ENCODE measurements at regions not wholly inside any gene's neighbourhood (a gene's known extent, or its start where the extent isn't known, plus 50 kb on each side); places are given as distances from the start of the nearest gene placed in this dataset.

DNA sequence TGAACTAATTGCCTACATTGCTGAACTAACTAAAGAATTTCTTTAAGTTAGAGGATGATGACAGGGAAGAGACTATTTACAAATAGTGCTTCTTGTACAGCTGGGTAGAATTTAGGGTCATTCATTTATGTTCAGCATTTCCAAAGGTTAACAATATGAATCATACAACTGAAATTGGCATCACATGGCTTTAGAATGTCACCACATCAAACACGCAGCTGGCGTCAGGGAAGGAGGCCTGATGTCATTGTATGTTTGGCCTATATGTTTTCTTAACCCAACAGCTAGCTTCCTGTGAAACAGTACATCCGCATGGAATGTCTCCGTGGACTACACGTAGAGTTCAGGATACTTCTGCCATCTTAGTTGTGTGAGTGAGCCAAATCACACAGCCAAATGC lies 99.0 kb upstream of the TNFSF11 start:
- intact Hi-C loops (cut with micrococcal nuclease), result loop anchor here (5.0 kb wide), 2 partner anchors 83 to 193 kb away; no protein-coding TSS in a partner anchor

GRCh38 chr13:42477596-42478190 lies 96.3 kb upstream of the TNFSF11 start:
- intact Hi-C loops (cut with micrococcal nuclease), result loop anchor here (1.0 to 5.0 kb wide), 4 partner anchors 85 to 195 kb away; no protein-coding TSS in a partner anchor

- intact Hi-C loops (cut with micrococcal nuclease), result loop anchor here (1.0 to 5.0 kb wide), 4 partner anchors 86 to 196 kb away; no protein-coding TSS in a partner anchor
Measured at GRCh38 chr13:42478531-42479156, 95.3 kb upstream of the TNFSF11 start.

- intact Hi-C loops (cut with micrococcal nuclease), result no loop called here
Measured at GRCh38 chr13:42484386-42484785, 89.6 kb upstream of the TNFSF11 start.

DNA sequence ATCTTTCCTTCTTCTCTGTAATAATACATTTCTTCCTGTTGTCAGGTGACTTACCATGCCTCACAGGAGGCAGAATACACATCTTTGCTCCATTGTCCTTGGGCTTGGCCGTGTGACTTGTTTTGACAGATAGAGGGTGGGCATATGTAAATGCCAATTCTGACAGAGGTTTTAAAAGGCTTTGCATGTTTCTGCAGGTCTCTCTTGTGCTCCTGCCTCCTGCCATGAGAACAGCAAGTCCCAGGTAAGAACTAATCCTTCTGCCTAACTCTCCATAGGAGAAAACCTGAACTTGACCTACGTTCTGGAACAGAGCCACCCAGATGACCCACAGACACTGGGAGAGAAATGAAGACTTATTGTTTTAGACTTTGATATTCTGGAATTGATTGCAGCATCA lies 88.7 kb upstream of the TNFSF11 start:
- intact Hi-C loops (cut with micrococcal nuclease), result no loop called here

- intact Hi-C loops (cut with micrococcal nuclease), result no loop called here
Measured at GRCh38 chr13:42486711-42487198, 87.2 kb upstream of the TNFSF11 start.

DNA sequence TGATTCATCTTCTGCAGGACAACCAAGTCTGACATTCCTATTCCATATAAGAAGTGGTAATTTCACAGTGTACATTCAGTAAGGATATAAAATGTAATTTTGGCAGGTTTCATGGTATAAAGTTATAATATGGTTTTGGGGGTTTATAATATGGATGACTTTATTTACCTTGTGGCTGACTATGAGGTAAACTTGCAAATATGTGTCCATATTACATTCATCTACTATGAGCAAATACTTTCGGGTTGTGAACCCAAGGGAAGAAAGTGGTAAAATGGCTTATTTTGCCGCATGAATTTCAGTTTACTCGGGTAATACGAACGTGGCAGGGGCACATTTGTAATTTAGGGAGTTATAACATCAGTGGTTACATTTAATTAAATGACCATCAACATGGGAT lies 86.7 kb upstream of the TNFSF11 start:
- intact Hi-C loops (cut with micrococcal nuclease), result no loop called here

- intact Hi-C loops (cut with micrococcal nuclease), result no loop called here
Measured at GRCh38 chr13:42490676-42491075, 83.3 kb upstream of the TNFSF11 start.

DNA sequence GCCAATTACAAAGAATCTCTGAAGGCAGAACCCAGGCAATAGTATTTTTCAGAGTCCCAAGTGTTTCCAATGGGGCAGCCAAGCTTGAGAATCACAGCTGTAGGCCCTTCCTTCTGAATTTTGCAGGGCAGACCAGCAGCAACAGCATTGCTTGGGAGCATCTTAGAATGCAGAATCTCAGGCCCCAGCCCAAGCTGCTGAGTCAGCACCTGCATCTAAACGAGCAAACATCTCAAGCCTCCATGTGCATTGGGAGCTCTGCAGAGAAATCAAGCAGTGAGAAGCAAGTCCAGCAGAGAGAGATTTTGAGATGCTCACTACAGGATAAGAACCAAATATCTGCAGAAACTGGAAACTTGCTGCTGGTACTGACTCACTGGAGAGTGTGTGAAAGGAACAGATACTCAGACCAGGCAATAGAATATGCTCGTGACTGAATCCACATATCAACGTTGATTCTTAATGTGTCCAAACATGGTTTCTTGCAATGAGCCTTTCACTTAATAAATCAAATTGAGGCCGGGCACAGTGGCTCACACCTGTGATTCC lies 81.5 kb upstream of the TNFSF11 start:
- intact Hi-C loops (cut with micrococcal nuclease), result no loop called here

DNA sequence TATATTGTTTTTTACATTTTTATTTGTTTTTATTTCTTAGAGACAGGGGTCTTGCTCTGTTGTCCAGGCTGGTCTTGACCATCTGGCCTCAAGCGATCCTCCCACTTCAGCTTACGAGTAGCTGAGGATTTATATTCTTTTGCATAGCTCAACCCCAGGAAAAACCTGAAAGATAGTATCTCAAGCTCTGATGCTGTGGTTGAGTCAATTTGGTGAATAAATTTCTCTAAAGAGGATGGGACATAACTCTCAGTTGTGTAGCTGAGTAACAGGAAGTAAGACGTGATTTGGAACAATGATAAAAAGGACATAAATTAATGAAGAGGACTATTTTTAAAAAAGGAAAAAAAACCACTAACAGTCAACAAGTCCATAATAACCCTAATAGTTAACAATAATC lies 79.8 kb upstream of the TNFSF11 start:
- intact Hi-C loops (cut with micrococcal nuclease), result no loop called here

DNA sequence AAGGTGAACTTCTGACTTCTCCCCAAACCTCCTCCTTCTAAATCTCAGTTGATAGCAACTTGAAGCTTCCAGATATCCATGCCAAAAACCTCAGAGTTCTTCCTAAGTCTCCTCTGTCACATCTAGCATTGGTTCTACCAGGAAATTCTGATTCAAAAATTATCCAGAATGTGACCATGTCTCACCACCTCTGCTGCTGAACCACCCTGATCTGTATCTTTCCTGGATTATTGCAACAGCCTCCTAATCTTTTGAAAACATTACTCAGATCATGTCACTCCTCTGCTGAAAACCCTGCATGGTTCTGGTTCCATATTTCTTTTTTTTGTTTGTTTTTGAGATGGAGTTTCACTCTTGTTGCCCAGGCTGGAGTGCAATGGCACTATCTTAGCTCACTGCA lies 78.7 kb upstream of the TNFSF11 start:
- intact Hi-C loops (cut with micrococcal nuclease), result loop anchor here (5.0 kb wide), 2 partner anchors 163 to 223 kb away; partner anchors contain the start of gene AKAP11

DNA sequence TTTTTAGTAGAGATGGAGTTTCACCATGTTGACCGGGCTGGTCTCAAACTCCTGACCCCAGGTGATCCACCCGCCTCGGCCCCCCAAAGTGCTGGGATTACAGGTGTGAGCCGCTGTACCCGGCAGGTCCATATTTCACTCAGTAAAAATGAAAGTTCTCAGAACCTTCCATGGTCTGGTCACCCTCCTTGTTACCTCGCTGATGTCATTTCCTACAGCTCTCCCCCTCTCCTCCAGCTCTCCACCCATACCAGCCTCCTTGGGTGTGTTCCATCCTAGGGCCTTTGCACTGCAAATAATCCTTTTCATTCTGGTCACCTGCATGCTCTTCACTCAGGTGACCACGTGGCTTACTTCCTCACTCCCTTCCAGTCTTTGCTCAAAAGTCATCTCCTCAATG lies 78.2 kb upstream of the TNFSF11 start:
- intact Hi-C loops (cut with micrococcal nuclease), result loop anchor here (2.0 to 5.0 kb wide), 3 partner anchors 141 to 223 kb away; partner anchors contain the start of gene AKAP11

DNA sequence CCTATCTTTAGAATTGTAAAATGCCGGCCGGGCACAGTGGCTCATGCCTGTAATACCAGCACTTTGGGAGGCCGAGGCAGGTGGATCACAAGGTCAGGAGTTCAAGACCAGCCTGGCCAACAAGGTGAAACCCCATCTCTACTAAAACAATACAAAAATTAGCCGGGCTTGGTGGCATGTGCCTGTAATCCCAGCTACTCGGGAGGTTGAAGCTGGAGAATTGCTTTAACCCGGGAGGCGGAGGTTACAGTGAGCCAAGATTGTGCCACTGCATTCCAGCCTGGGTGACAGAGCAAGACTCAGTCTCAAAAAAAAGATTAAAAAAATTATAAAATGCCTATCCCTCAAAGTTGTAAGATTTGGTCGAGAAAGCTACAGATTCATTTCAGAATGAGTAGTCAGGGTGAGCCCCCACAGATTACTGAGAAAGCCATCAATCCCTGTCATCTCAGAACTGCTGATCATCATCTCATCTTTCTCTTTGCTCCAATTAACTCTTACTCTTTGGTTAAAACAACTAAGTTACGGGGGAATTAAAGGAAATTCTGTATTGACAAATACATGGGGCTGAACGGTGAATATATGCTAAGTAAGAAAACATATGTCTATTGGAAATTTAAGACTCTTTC lies 76.9 kb upstream of the TNFSF11 start:
- intact Hi-C loops (cut with micrococcal nuclease), result loop anchor here (1.0 to 5.0 kb wide), 5 partner anchors 104 to 225 kb away; partner anchors contain the start of gene AKAP11

GRCh38 chr13:42497798-42498197 lies 76.2 kb upstream of the TNFSF11 start:
- intact Hi-C loops (cut with micrococcal nuclease), result loop anchor here (1.0 to 5.0 kb wide), 5 partner anchors 104 to 225 kb away; partner anchors contain the start of gene AKAP11

DNA sequence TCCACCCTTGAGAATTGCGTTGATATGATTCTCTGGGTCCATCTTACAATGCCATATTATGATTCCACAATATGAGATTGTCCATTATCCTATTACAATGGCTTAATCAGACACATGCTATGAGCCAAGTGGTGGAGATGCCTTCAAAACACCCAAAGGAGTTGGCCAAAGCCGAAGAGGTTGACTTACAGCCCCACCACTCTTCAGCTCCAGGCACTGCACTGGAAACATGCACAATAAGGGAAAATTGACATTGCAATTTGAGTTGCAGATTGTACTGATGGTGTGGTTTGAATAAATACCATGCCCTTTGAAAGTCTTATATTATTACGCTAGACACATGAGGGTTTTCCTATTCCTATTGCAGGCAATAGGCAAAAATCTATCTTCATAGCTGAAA lies 75.4 kb upstream of the TNFSF11 start:
- intact Hi-C loops (cut with micrococcal nuclease), result loop anchor here (5.0 kb wide), 2 partner anchors 166 to 226 kb away; partner anchors contain the start of gene AKAP11
